A673 (cell line): ENCODE measurements at regions not wholly inside any gene's neighbourhood (a gene's known extent, or its start where the extent isn't known, plus 50 kb on each side); places are given as distances from the start of the nearest gene placed in this dataset.

Source experiments
- CTCF ChIP-seq: fragments of 300-800, 200-600 bp; sonication (generic); conservative IDR thresholded peaks from 2 replicates; pipeline ENCODE4 v1.5.1; 2017; ENCODE audit warnings: low read depth, mild to moderate bottlenecking, antibody characterized with exemption, low read length, moderate library complexity, mixed read lengths
- EZH2 ChIP-seq: fragments of 200-600 bp; sonication (generic); IDR thresholded peaks from 2 replicates; pipeline ENCODE4 v1.6.1; 2017; ENCODE audit warnings: borderline replicate concordance, low read depth, mild to moderate bottlenecking, mixed read lengths, antibody characterized with exemption, low read length; ENCODE audit not compliant: poor library complexity, severe bottlenecking

GRCh38 chr20:40016392-40016791 is 672.6 kb downstream of the MAFB start:
- TF ChIP-seq CTCF = no peak
- TF ChIP-seq EZH2 = no peak
